A549 (cell line): ENCODE measurements at regions not wholly inside any gene's neighbourhood (a gene's known extent, or its start where the extent isn't known, plus 50 kb on each side); places are given as distances from the start of the nearest gene placed in this dataset.

ENCODE experiments used
- CEBPB ChIP-seq, 2 experiments: fragments of >200 bp in 1 of 2; sonication (Bioruptor Twin) in 1 of 2; formaldehyde crosslinking in 1 of 2; IDR thresholded peaks; 2 replicates each; pipeline ENCODE4 v1.6.1; 2012 to 2016
- EP300 ChIP-seq, 2 experiments: fragments of >200 bp; sonication (Bioruptor Twin); formaldehyde crosslinking; IDR thresholded peaks; 2 replicates in 1 of 2; 3 replicates in 1 of 2; pipeline ENCODE4 v1.6.1; 2016 to 2017
- HDAC2 ChIP-seq: fragments of 200-600 bp; sonication (generic); IDR thresholded peaks from 2 replicates; pipeline ENCODE4 v1.6.1; 2016
- KDM1A ChIP-seq: fragments of 200-600 bp; sonication (generic); IDR thresholded peaks from 2 replicates; pipeline ENCODE4 v1.6.1; 2016; ENCODE audit warnings: low read depth, mild to moderate bottlenecking
- USF2 ChIP-seq: fragments of 450-650 bp; IDR thresholded peaks from 2 replicates; pipeline ENCODE4 v1.6.1; 2014; ENCODE audit warnings: antibody characterized with exemption
- ZFP36 ChIP-seq: fragments of 450-650 bp; IDR thresholded peaks from 2 replicates; pipeline ENCODE4 v1.6.1; 2014; ENCODE audit warnings: borderline replicate concordance; ENCODE audit not compliant: partially characterized antibody
- TF ChIP-seq, protein P1 (sequence below): fragments of >200 bp; sonication (Bioruptor Twin); formaldehyde crosslinking; IDR thresholded peaks from 3 replicates; pipeline ENCODE4 v1.5.1; 2016

GRCh38 chr5:62886603-62887315 is 308.1 kb downstream of the LRRC70 start:
- TF ChIP-seq ZFP36 = no peak
- TF ChIP-seq USF2 = no peak
- no peak for TF ChIP-seq KDM1A
- TF ChIP-seq, protein P1, sequence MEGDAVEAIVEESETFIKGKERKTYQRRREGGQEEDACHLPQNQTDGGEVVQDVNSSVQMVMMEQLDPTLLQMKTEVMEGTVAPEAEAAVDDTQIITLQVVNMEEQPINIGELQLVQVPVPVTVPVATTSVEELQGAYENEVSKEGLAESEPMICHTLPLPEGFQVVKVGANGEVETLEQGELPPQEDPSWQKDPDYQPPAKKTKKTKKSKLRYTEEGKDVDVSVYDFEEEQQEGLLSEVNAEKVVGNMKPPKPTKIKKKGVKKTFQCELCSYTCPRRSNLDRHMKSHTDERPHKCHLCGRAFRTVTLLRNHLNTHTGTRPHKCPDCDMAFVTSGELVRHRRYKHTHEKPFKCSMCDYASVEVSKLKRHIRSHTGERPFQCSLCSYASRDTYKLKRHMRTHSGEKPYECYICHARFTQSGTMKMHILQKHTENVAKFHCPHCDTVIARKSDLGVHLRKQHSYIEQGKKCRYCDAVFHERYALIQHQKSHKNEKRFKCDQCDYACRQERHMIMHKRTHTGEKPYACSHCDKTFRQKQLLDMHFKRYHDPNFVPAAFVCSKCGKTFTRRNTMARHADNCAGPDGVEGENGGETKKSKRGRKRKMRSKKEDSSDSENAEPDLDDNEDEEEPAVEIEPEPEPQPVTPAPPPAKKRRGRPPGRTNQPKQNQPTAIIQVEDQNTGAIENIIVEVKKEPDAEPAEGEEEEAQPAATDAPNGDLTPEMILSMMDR = no peak
- TF ChIP-seq CEBPB (IDR thresholded peaks at IDR 0.05) = no peak
- TF ChIP-seq HDAC2 = no peak
- TF ChIP-seq EP300 (IDR thresholded peaks at IDR 0.05) = no peak
